Suprapubic skin (tissue), 4 donors: ENCODE measurements at regions not wholly inside any gene's neighbourhood (a gene's known extent, or its start where the extent isn't known, plus 50 kb on each side); places are given as distances from the start of the nearest gene placed in this dataset.

Experiments
- DNase-seq, 2 donors: peaks; one replicate each; pipeline ENCODE4 v3.0.0-alpha.2; 2019; ENCODE audit warnings: low spot score in 2 of 2
- H3K27ac ChIP-seq: fragments of 200-600 bp; sonication (generic); one replicate; pipeline ENCODE4 v1.5.1; 2019
- H3K27me3 ChIP-seq: fragments of 200-600 bp; sonication (generic); one replicate; pipeline ENCODE4 v1.5.1; 2019
- H3K36me3 ChIP-seq: fragments of 200-600 bp; sonication (generic); one replicate; pipeline ENCODE4 v1.5.1; 2019
- H3K4me1 ChIP-seq: fragments of 200-600 bp; sonication (generic); one replicate; pipeline ENCODE4 v1.5.1; 2019
- H3K4me3 ChIP-seq: fragments of 200-600 bp; sonication (generic); one replicate; pipeline ENCODE4 v1.5.1; 2019; ENCODE audit warnings: mild to moderate bottlenecking
- H3K9me3 ChIP-seq: fragments of 200-600 bp; sonication (generic); one replicate; pipeline ENCODE4 v1.5.1; 2019
- CTCF ChIP-seq, 2 donors: fragments of 200-600 bp in 1 of 2; fragments of 450-650 bp in 1 of 2; sonication (generic) in 1 of 2; IDR thresholded peaks; one replicate each; pipeline ENCODE4 v1.5.1; 2016 to 2019; ENCODE audit warnings: antibody characterized with exemption in 2 of 2, mild to moderate bottlenecking in 1 of 2, moderate library complexity in 1 of 2
- EP300 ChIP-seq: sonication (generic); formaldehyde crosslinking; IDR thresholded peaks from one replicate; pipeline ENCODE4 v1.6.1; 2017; ENCODE audit warnings: antibody characterized with exemption
- POLR2A ChIP-seq, 2 donors: fragments of 450-650 bp; IDR thresholded peaks; one replicate each; pipeline ENCODE4 v1.6.1; 2017; ENCODE audit warnings: antibody characterized with exemption in 2 of 2, mild to moderate bottlenecking in 2 of 2, moderate library complexity in 2 of 2
- POLR2AphosphoS5 ChIP-seq, 3 donors: sonication (generic); formaldehyde crosslinking; IDR thresholded peaks; one replicate each; pipeline ENCODE4 v1.6.1; 2017; ENCODE audit warnings: antibody characterized with exemption in 3 of 3
- WGBS: methylation state at CpG from one replicate; pipeline ENCODE4 v1.1.5; 2018; 5-methylcytosine and 5-hydroxymethylcytosine counted together

DNA sequence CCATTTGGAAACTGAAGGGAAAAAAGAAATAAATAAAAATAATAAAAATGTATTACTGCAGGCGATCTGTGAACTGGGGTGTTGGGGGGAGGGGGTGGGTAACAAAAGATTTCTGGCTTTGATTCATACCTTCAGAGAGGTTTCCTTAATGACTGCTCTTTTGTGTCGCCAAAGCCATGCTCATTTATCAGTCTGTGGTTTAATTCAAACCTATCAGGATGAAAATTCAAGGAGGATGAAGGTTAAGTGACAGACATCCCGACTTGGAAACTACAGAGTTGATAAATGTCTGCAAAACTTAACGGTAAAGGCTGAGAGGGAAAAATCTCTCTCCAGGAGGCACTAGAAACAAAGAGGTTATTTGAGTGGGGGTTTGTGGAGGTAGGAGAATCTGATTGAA lies 278.2 kb downstream of the PSAT1 start:
- WGBS: 46% methylated on average over 4 of the region's 4 CpGs

GRCh38 chr9:78575771-78576170 lies 278.8 kb downstream of the PSAT1 start:
- TF ChIP-seq POLR2AphosphoS5 (IDR thresholded peaks at IDR 0.05) (no peak), CTCF (IDR thresholded peaks at IDR 0.05) (no peak), EP300 (no peak), POLR2A (IDR thresholded peaks at IDR 0.05) (no peak)
- Histone ChIP-seq H3K36me3 (no peaks in the 10 kb centered on the region), H3K4me1 (peaks cover 3% of the 10 kb centered on the region), H3K9me3 (no peaks in the 10 kb centered on the region), H3K27me3 (no peaks in the 10 kb centered on the region), H3K4me3 (no peak overlapping the region), H3K27ac (no peak overlapping the region)
- 82% methylated on average over 3 of the region's 3 CpGs for WGBS
- no peak for DNase-seq

More for the DNA sequence above, 278.2 kb downstream of the PSAT1 start:
- no peaks in the 10 kb centered on the region for H3K36me3 ChIP-seq
- no peaks in the 10 kb centered on the region for H3K9me3 ChIP-seq
- DNase-seq: no peak
- TF ChIP-seq CTCF (IDR thresholded peaks at IDR 0.05) (no peak), POLR2A (IDR thresholded peaks at IDR 0.05) (no peak), POLR2AphosphoS5 (IDR thresholded peaks at IDR 0.05) (no peak)
- H3K4me3 ChIP-seq: no peak overlapping the region
- peaks cover 3% of the 10 kb centered on the region for H3K4me1 ChIP-seq
- no peak overlapping the region for H3K27ac ChIP-seq
- H3K27me3 ChIP-seq: no peaks in the 10 kb centered on the region

DNA sequence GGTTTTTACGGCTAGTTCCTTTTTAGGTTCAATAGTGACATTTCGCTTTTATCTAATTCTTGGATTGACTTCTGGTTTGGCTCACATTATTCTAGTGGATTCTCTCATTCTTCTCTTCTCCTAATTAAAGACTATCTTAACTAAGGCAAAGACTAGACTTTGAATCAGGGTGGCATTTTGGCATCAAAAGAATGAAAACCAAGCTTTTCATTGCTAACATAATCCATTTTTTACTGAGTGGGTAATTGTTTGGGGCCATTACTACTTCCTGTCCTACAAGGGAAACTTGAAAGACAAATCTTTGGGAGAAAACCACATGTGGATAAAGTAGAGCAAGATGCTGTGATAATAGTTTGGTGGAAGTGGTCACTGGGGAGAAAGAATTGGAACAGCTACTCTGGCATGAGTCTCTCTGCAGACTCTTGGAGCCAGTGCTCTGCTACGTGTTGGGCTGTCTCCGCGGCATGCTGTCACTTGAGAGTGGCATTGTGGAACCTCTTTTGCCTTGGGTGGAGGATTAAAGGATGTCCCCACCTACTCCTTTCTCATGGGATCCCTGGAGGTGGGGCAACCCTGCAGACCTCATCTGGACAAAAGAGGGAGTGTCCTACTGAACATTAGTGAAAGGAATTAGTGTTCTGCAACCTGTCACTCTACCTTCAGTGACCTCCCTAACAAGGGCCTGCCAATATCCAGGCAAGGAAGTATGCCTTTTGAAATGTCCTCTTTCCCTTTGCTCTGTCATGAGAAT lies 280.4 kb downstream of the PSAT1 start:
- H3K36me3 ChIP-seq: no peaks in the 10 kb centered on the region
- H3K4me1 ChIP-seq: peaks cover 3% of the 10 kb centered on the region
- 66% methylated on average over 5 of the region's 5 CpGs for WGBS
- peak overlapping the region; percentile 45 for H3K27ac ChIP-seq
- DNase-seq: peak in 1 of 2 donors; percentile 72
- H3K4me3 ChIP-seq: no peak overlapping the region
- no peaks in the 10 kb centered on the region for H3K27me3 ChIP-seq
- no peak for TF ChIP-seq EP300
- TF ChIP-seq POLR2AphosphoS5 (IDR thresholded peaks at IDR 0.05): no peak
- no peak for TF ChIP-seq POLR2A (IDR thresholded peaks at IDR 0.05)
- TF ChIP-seq CTCF (IDR thresholded peaks at IDR 0.05): no peak
- no peaks in the 10 kb centered on the region for H3K9me3 ChIP-seq

GRCh38 chr9:78578072-78578471 lies 281.1 kb downstream of the PSAT1 start:
- H3K27ac ChIP-seq: peak overlapping the region; percentile 45
- 62% methylated on average over 5 of the region's 5 CpGs for WGBS
- no peak for TF ChIP-seq EP300
- peak in 1 of 3 donors; percentile 35 for TF ChIP-seq POLR2AphosphoS5 (IDR thresholded peaks at IDR 0.05)
- no peak for TF ChIP-seq CTCF (IDR thresholded peaks at IDR 0.05)
- H3K27me3 ChIP-seq: no peaks in the 10 kb centered on the region
- H3K4me1 ChIP-seq: peaks cover 3% of the 10 kb centered on the region
- no peak overlapping the region for H3K4me3 ChIP-seq
- H3K36me3 ChIP-seq: no peaks in the 10 kb centered on the region
- no peaks in the 10 kb centered on the region for H3K9me3 ChIP-seq
- peak in 1 of 2 donors; percentile 64 for DNase-seq

DNA sequence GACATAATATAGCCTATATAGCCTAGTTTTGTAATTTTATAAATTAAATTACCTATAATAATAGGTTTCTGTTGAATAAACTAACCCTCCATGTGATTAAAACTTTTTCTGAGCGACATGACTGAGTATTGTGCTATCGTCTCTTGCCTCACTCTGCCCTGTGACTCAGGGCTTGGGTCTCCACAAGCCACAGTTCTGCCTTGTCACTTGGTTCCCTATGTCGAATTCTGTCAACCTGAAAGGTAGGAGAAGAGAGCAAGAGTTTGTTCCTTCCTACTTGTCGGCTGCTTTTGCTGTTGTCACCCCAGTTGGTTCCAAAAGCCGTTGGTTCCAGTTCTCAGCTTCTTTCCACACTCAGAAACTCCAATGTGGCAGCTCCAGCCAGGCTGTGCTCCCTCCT lies 285.9 kb downstream of the PSAT1 start:
- DNase-seq: no peak
- Histone ChIP-seq H3K36me3 (no peaks in the 10 kb centered on the region), H3K27me3 (no peaks in the 10 kb centered on the region), H3K9me3 (no peaks in the 10 kb centered on the region), H3K4me3 (no peak overlapping the region), H3K27ac (no peak overlapping the region), H3K4me1 (peaks cover 3% of the 10 kb centered on the region)
- 83% methylated on average over 5 of the region's 5 CpGs for whole genome bisulfite sequencing
- no peak for TF ChIP-seq POLR2A (IDR thresholded peaks at IDR 0.05)
- TF ChIP-seq EP300: no peak
- no peak for TF ChIP-seq CTCF (IDR thresholded peaks at IDR 0.05)
- TF ChIP-seq POLR2AphosphoS5 (IDR thresholded peaks at IDR 0.05): no peak
